ENCODE measurements at regions not wholly inside any gene's neighbourhood (a gene's known extent, or its start where the extent isn't known, plus 50 kb on each side); places are given as distances from the start of the nearest gene placed in this dataset.

DNA sequence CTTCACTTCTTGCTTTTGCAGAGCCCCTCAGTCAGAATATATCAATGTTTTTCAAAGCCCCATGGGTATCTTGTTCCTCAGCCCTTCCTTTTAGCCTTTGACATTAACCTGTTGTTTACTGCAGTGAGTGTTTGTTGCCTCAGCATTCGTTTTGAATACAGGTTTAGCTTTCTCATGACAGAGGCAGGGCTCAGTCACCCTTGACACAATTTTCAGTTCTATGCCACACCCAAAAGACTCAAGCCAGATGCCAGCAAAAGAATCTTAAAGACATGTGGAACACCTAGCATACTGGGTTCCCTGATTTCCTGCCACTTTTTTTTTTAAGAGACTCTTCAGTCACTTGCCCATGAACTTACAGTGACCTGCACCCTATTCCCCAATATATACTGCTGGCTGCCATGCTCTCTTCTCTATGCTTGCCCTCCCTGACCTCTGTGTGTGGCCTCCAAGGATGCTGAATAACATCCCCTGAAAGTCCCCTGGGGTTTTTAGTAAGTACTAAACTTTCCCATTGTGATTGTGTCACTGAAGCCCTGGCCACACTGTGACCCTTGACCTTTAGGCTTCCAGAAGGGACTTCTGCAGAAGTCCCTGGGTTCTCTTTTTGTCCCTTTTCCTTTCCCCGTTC lies 1225.5 kb downstream of the TBC1D22A start:
- no peak for DNase-seq

DNA sequence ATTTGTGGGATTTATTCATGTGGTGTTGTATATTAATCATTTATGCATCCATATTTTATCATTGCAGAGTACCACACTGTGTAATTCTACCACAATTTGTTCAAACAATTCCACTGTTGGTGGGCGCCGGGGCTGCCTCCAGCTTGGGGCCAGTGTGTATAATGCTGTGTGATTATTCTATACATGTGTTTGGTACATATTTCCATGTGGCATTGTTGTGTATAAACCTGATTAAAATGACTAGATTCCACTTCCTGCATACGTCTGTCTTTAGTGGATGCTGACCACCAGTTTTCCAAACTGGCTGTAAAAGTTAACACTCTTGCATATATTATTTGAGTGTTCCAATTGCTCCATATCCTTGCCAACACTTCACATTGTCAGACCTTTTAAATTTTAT lies 1213.8 kb downstream of the TBC1D22A start:
- no peak for DNase-seq

DNA sequence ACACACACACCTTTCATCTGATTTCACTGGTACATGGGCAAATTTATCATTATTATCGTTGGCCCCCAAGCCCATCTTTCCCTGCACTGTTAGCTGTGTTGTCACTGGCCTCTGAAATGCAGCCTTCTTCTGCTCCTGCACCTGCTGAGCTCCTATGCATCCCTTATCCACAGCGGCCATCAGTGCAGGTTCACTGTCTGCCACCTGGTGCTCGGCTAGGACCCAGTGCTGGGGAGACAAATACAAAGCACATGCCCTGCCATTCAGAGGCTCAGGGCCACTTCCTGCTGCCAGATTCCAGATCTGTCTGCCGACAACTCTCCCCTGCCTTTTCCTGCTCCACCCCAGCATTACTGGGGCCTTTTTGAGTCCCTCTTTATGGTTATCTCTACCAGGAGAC lies 1205.4 kb downstream of the TBC1D22A start:
- DNase-seq = no peak

DNA sequence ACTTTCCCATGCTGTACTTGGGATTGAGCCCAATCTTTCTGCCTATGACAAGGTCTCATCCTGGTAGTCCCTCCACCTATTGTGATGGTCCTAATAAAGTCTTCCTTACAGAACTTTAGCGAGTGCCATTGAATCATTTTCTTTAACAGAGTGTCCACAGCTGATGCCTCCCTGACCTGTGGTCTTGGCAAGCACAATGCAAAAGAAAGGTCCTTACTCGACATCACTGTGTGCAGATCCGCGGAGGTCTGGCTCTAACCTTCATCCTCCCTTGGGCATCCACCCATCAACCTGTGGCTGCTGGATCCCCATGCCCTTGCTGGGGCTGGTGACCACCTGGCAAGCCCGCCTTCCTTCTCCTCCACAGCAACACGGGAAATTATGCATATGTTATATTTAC lies 1203.9 kb downstream of the TBC1D22A start:
- no peak for DNase-seq

DNA sequence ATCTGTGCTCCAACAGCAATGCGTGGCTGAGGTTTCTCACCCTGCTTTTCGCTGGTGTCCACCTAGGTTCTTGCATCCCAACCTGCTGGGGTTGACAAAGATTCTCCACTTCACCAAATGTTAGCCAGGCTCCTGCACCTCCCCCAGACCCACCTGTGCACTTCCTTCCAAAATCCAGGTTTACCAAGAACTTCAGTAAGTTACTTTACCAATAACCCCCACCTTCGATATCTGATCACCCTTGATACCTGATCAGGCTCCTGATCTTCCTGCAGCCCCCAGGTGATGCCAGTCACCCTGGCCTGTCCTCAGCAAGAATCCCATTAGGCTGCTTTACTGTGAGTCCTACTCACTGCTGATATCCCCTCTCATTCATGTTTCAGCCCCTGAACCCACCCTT lies 1203.4 kb downstream of the TBC1D22A start:
- no peak for DNase-seq

DNA sequence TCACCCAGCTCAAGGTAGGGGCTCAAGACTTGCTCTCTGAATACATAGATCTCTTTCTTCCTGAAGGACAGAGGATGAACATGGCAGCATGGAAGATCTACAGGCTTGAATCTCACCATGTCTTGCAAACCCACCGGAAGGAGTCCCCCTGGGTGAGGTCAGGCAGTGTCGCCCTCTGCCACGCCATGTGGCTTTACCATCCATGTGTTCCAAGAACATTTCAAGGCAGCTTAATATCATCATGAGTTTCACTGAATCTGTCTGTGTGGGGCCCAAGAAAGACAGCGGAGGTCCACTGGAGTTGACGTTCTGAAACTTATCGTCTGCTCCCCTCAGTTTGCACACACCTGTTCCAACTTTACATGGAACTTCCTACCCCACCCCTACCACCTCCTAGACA lies 1202.6 kb downstream of the TBC1D22A start:
- DNase-seq = no peak

DNA sequence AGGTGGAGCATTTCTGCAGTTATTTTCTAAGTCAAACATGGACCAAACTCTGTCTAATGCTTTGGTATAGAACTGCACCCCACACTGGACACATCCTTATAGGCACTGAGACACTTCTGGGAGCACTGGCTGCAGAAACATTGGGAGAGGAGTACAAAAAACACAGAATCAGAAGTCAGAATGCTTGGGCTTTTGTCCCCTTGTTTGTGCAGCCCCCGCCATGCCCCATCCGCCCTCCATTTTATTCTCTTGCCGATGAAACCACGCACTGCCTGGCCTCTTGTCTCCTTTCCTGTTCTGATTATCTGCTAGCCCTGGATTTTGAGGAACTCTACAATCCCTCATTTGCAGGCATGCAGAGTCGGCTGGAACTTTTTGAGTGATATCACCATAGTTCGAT lies 1201.2 kb downstream of the TBC1D22A start:
- DNase-seq = no peak

DNA sequence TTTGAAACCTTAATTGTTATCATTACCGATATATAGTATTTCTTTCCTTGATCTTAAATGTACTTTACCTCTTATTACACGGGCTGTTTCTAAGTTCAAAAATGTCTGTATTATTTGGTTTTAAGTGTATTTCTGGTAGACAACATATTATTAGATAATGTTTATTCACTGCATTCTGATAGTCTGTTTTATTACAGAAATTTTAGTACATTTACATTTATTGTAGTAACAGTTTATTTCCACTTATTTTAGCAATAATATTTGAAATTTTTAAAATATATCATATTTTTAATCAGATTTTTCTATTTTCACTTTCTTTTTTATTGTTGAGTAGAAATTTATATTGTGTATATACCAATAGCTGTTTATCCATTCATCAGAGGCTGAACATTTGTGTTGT lies 1195.2 kb downstream of the TBC1D22A start:
- no peak for DNase-seq

DNA sequence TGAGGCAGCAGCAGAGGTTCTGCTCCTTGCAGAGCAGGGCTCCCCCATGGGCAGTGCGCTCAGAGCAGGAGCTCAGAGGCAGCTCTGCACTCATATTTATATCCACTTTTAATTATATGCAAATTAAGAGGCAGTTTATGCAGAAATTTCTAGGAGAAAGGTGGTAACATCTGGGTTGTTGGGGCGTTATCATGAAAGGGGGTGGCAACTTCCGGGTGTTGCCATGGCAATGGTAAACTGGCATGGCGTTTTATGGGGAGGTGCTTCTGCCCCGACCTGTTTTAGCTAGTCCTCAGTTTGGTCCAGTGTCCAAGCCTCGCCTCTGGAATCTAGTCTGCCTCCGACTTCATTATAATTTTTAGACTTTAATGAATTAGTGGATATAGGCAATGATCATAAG lies 1191.7 kb downstream of the TBC1D22A start:
- DNase-seq = no peak

DNA sequence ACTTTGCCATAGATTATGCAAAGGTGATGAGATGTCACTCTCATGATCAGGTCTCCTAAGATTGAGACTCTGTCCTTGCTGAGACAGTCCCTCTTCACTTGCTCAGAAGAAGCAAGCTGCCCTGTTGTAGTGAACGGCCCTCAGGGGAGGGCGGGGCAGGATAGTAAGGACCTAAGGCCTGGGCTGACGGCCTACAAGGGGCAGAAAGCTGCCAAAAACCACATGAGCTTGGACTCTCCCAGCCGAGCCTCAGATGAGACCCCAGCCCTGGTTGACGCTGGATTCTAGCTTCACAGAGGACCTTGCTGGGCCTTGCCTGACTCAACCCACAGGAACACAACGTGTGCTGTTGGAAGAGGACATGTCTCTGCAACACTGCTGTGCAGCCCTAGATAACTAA lies 1182.5 kb downstream of the TBC1D22A start:
- no peak for DNase-seq

DNA sequence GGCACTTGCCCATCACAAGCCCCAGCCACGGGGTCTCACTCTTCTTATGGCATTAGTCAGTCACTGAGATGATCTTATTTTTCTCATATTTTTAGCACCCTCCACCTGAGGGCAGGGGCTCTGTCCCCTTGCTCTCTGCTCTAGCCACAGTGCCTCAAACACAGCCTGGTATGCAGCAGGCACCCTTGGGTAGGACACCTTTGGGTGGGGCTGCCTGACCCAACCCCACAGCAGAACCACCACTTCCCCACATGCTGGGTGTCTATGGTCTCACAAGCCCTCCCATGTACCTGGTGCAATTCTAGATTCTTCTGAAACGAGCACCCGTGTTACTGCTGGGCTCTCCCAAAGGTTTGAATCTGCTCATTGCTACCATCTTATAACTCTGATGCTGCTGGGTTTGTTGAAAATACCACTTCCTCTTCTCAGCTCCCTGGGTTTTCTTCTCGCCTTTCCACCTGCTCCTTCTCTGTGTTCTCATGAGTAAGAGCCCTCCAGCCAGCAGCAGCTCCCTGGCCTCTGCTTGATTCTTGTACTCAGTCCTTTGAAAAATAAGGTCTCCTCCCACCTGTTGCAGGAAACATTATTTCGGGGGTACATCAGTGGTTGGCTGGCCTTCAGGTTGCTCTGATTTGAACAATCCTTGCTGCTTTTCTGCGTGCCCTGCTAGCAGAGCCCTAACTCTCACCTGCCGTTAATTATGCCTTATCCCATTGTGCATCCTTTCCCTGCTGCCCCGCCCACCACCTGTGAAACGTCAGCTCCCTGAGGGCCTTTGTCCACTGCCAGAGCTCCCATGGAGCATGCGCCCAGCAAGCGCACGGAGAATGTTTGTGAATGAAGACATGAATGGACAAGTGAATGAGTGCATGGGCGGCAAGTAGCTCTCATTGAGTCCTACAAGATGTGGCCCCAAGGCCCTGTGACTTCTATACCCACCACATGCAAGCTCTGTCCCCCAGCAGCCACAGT lies 1181.6 kb downstream of the TBC1D22A start:
- DNase-seq = peak; percentile 46

DNA sequence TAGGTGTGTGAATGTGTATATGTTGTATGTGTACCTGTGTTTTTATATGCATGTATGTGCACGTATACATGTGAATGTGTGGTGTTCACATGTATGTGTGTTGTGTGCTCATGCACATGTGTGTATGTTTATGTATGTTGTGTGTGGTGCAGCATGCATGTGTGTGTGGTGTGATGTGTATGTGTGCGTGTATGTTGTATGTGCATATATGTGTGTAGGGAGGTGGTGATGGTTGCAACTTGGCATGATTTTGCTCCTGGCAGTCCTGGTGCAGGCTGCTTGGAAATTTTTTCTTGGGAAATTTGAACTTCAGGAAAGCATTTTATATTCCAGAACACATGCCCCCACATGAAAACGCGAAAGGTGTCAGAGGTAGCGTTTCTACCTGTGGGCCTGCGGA lies 1177.8 kb downstream of the TBC1D22A start:
- DNase-seq = no peak

DNA sequence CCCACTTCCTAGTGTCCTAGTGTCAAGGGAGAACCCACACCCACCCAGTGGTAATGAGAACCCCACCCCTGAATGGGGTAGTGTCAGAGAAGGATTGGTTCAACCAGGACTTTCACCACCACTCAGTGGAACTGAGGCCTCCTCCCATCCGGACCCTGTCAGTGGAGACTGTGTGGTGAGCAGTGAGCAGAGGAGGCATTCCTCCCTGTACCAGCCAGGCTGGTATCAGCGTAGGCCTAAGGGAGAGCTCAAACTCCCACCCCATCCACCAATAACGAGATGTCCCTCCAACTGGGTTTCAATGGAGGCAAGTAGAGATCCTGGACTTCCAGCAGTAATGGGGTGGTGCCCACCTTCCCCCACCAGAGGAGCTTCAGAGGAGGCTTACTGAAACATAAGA lies 1171.4 kb downstream of the TBC1D22A start:
- DNase-seq = no peak

DNA sequence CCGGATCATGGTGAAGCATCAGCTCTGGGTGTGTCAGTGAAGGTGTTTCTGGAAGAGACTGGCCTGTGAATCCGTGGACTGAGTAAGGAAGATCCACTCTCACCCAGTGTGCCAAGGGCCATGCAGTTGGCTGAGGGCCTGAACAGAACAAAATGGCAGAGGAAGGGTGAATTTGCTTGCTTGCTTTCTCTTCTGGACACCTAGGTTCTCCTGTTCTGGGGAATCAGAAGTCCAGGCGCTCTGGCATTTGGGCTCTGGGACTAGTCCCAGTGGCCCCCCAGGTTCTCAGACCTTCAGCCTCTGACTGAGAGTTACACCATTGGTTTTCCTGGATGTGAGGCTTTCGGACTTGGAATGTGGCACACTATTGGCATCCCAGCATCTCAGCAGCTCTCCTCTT lies 1170.8 kb downstream of the TBC1D22A start:
- no peak for DNase-seq

DNA sequence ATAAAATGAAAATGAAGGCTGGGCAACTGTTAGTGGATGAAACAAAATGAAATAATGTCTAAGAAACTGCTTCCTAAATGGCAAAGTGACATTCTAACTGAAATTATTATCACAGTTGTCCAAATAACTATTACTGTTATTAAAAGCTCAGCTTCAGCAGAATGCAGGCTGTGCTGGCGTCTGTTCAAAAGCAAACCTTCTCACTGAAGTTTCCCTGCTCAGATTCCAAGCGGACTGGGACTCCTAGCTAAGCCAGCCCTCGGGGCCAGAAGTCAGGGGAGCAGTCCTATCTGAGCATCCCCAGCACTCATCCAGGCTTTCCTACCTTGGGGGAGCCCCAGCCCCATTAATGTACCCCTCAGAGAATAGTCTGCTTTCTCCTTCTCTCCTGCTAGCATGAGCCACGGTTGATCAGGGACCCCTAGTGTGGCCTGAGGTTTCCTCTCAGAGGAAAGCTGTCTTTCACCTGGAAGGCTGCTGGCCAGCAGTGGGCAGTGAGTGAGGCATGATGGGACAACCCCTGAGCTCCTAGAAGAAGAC lies 1167.3 kb downstream of the TBC1D22A start:
- no peak for DNase-seq

DNA sequence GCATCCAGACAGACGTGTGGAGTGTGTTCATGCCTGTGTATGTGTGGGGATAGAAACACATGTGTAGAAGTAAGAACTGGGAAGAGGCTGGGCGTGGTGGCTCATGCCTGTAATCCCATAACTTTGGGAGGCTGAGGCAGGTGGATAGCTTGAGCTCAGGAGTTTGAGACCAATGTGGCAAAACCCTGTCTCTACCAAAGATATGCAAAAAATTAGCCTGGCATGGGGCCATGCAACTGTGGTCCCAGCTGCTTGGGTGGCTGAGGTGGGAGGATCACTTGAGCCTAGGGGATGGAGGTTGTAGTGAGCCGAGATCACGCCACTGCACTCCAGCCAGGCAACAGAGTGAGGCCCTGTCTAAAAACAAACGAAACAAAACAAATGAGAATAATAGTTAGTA lies 1166.6 kb downstream of the TBC1D22A start:
- no peak for DNase-seq

DNA sequence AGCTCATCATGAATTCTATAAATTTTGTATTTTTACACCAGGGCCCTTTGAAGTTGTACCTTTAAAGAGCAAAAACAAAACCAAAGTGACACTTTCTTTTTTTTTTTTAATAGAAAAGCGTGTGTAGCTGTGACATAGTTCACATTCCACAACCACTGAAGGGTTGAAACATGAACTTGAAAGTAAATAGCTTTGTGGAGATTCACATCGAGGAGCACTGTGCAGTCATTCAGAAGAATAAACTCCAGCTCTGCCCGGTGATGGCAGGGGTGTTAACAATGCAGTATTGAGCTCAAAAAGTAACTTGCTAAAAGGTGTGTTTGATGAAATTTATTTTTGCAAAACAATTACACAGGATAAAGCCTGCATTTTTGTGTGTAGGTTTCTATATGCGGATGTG lies 1166.2 kb downstream of the TBC1D22A start:
- no peak for DNase-seq

DNA sequence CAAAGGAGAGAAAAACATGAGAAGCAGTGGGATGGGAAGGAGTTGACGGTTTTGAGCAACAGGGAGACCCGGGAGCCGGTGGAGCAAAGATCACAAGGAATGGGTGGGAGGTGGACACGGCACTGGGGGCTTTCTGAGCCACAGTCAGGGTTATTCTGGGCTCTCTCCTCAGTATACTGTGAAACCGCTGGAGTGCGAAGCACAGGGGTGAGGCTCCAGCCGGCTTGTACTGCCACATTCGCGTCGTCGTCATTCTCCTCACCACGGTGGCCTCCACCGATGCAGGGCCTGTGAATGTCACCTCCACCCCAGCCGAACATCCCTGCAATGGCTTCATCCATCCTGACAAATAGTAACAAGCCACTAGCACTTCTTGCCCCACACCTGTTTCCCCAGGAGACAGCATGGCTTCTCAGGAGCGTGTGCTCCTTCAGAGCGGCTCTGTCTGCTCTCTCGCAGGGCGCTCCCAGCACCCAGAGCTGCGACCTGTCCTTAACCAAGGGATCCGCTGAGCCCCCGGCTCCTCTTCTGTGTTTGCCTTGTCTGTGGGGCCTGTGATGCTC lies 1165.3 kb downstream of the TBC1D22A start:
- DNase-seq = no peak

DNA sequence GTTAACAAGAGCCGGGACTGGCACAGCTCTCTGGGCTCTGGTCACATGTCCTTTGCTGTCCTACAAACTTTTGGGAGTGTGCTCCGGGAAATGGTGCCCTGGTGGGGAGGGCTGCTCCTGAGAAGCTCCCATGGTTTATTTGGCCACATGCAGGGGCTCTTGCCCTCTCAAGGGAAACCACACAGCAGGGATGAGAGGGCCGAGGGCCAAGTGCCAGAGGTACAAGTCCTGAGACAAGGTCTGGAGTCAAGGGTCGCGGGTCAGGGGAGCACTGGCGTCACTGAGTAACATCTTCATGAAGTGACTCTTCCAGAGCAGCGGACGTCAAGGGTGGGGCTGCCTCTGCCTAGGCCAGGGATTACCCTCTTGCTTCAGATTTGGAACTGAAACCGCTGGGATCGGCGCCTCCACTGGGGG lies 1160.6 kb downstream of the TBC1D22A start:
- no peak for DNase-seq

DNA sequence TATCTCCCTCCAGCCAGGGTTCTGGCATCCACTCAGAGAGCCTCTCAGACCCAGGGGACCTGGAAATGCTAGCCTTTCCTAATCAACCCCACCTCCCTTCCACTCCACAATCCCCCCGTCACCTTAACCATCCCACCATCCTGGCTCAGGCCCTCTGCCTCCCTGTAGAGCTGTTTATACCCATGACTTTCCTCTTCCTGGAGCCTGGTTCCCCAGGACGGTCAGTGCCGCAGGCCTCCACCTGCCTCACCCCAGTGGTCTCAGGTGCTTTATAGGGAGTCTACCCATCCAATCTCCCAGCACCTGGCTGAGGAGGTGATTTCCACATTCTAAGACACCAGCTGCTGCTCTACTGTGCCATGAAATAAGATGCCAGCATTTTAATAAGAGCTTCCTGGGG lies 1159.5 kb downstream of the TBC1D22A start:
- DNase-seq = no peak

DNA sequence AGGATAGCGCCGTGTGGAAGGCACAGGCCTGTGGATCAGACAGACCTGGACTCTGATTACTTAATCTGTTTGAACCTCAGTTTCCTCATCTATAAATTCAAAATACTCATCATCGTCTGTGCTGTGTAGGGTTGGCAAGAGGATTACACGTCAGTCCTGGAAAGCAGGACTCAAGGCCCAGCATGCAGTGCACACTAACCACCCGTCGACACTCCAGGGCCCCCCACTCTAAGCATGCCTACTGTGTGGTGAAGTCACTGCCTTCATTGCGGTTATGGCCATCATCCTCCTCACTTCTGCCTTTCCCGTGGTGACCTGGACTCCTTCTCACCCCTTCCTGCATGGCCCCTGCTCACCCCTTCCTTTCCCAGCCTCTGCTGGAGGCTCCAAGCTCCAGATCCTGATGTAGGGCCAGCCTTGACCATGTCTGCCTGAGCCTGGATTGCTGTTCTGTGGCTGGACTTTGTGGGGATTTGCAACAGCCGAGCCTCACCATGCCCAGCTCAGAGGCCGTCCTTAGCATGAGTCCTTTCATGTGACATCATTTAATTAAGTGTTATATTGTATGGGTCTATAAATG lies 1158.0 kb downstream of the TBC1D22A start:
- no peak for DNase-seq

DNA sequence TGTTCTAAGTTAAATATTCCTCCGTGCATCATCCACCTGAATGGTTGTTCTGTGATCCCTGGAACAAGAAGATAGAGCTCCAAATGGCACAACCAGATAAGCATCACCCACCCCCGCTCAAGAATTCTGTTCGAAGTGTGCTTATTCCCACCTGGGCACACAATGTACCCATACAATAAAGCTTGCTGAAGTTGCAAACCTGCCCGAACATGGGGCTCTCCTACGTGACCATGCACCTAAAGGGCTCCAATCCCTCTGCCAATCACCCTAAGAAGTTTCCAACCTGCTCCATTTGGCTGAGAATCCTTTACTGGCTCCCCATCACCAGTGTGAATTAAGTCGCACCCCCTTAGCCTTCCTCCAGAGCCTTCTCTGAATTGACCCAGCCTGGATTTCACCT lies 1157.4 kb downstream of the TBC1D22A start:
- no peak for DNase-seq

DNA sequence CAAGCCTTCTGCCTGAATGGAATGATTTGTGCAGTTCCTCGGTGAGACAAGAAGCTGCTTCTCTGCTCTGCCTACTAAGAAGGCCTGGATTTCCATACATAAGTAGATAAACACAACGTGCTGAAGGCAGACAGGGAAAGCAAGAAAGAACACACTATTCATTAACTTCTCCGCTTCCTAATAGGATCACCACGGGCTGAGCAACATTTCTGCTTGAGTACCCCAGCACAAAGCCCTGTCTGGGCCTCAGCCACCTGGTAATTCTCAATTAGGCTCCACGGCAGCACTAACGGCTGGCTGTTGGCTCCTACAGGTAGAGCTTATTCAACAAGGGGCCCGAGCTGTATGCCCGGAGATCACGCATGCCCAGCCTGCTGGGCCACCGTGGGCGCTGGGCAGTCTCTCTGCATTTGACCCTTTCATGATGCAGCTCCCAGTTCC lies 1156.6 kb downstream of the TBC1D22A start:
- no peak for DNase-seq

Measured in NCI-H345 (cell line).